DOHH2 (cell line): ENCODE measurements at regions not wholly inside any gene's neighbourhood (a gene's known extent, or its start where the extent isn't known, plus 50 kb on each side); places are given as distances from the start of the nearest gene placed in this dataset.

ENCODE experiments used
- CTCF ChIP-seq: fragments of 200-600 bp; sonication (generic); IDR thresholded peaks from one replicate; pipeline ENCODE4 v1.5.1; 2014; ENCODE audit warnings: antibody characterized with exemption, mild to moderate bottlenecking, low read depth, low read length; ENCODE audit not compliant: poor library complexity, severe bottlenecking
- EZH2phosphoT487 ChIP-seq: fragments of 200-600 bp; sonication (generic); IDR thresholded peaks from 2 replicates; pipeline ENCODE4 v1.6.1; 2017; ENCODE audit warnings: borderline replicate concordance, mild to moderate bottlenecking, antibody characterized with exemption, low read length, moderate library complexity, mixed read lengths

GRCh38 chr20:60649541-60649940 is 602.5 kb upstream of the CDH4 start:
- TF ChIP-seq CTCF (no peak), EZH2phosphoT487 (no peak)
